Endothelial cell of umbilical vein (primary cell): ENCODE measurements at regions not wholly inside any gene's neighbourhood (a gene's known extent, or its start where the extent isn't known, plus 50 kb on each side); places are given as distances from the start of the nearest gene placed in this dataset.

Experiments
- CTCF ChIP-seq, 2 donors: IDR thresholded peaks; 1 replicate in 1 of 2; 2 replicates in 1 of 2; pipeline ENCODE4 v1.5.1; 2011; ENCODE audit warnings: low read length in 2 of 2, mild to moderate bottlenecking in 2 of 2, moderate library complexity in 2 of 2, control low read depth in 1 of 2, inconsistent platforms in 1 of 2, low read depth in 1 of 2; ENCODE audit not compliant: insufficient read depth in 1 of 2; ENCODE audit errors: extremely low read depth in 1 of 2
- EZH2 ChIP-seq: IDR thresholded peaks from 2 replicates; pipeline ENCODE4 v1.6.1; 2012; ENCODE audit warnings: borderline replicate concordance, low read depth, mild to moderate bottlenecking, moderate library complexity, low read length, inconsistent platforms; ENCODE audit not compliant: severe bottlenecking
- POLR2A ChIP-seq: IDR thresholded peaks from 2 replicates; pipeline ENCODE4 v1.6.1; 2012; ENCODE audit warnings: low read depth, mild to moderate bottlenecking, control low read depth, low read length
- POLR2AphosphoS5 ChIP-seq: IDR thresholded peaks from 2 replicates; pipeline ENCODE4 v1.6.1; 2012; ENCODE audit warnings: low read depth, mild to moderate bottlenecking, control low read depth, low read length, moderate library complexity; ENCODE audit not compliant: insufficient read depth

GRCh38 chr1:234765672-234766071, 155.7 kb upstream of the IRF2BP2 start:
- TF ChIP-seq CTCF (IDR thresholded peaks at IDR 0.05; ENCODE audit: extremely low read depth in 1 of 2, insufficient read depth in 1 of 2, low read depth in 1 of 2, low read length in 2 of 2): no peak
- TF ChIP-seq POLR2A: no peak
- no peak for TF ChIP-seq EZH2
- TF ChIP-seq POLR2AphosphoS5: no peak
